NCI-H1417 (cell line): ENCODE measurements at regions not wholly inside any gene's neighbourhood (a gene's known extent, or its start where the extent isn't known, plus 50 kb on each side); places are given as distances from the start of the nearest gene placed in this dataset.
A peak's percentile ranks its signal among the peaks of the same experiment; 100 is the strongest.

Experiments used
- DNase-seq, 3 experiments: peaks; one replicate each; lab custom pipeline; 2025; lab: John Stamatoyannopoulos, UW

DNA sequence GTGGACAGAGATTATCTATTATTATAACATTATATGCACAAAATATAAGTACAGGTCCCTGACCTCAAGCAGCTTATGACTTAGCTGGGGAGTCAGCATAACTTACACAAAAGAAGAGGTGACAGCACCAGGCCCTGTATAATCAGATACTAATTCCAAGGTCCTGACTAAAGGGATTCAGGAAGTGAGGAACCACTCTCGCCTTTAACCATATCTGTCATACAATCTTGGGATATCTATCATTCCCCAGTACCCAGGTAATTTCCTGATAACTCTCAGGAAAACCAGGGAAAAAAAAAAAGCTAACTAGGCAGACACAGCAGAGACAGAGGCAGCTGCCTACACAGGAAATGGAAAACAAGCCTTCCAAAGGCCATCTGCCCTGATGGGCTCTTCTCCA, 78.5 kb upstream of the CAMK1G start:
- no peak for DNase-seq

DNA sequence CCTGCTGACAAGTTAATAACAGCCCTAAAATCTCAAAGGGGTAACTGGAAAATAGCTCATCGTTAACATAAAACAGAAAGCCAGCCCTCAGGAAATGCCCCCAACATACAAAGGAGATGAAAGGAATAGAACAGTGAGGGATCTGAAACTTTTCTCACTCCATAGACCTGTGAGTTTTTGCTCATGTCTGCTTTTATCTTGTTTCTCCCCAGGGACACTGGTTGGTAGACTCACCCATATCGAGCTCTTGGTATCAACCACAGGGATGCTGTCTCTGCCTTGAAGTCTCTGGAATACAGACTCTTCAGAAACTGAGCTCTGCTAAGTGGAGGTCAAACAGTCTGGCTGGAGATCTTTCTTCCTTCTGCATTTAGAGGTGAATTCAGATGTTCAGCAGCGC, 77.4 kb upstream of the CAMK1G start:
- DNase-seq = no peak

DNA sequence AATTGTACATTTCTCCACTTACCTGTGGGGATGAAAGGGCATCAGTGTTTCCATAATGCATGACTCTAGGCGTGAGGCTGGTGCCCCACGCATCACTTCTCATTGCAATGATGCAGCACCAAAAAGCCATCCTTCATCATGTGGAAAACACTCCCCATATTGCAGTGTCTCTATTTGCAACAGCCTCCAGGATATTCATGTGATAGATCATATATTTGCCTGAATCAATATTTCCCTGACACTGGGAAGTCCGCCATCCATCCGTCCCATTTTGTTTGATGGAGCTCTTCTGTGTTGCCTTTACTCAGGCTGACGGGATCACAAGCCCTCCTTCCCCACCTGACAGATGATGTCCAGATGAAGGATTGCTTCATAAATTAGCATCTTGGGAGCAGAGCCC, 74.5 kb upstream of the CAMK1G start:
- DNase-seq = no peak

DNA sequence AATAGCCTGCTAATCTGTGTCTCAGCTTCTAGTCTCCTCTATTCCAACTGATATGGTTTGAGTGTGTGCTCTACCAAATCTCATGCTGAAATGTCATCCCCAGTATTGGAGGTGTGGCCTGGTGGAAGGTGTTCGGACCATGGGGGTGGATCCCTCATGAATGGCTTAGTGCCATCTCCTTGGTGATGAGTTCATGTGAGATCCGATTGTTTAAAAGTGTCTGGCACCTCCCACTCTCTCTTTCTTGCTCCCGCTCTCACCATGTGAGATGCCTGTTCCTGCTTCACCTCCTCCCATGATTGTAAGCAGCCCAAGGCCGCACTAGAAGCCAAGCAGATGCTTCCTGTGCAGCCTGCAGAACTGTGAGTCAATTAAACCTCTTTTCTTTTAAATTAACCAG, 73.5 kb upstream of the CAMK1G start:
- no peak for DNase-seq

DNA sequence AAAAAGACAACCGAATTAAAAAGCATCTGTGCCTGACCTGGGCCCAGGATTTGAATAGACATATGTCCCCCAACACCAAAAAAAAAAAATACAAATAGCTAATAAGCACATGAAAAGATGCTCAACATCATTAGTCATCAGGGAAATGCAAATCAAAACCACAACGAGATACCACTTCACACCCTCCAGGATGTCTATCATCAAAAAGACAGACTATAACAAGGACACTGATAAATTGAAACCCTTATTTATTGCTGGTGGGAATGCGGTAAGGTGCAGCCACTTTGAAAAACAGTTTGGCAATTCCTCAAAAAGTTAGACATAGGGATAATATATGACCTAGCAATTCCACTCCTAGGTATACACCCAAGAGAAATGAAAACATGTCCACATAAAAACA, 72.3 kb upstream of the CAMK1G start:
- DNase-seq = peak in 1 of 3 experiments; percentile 6

DNA sequence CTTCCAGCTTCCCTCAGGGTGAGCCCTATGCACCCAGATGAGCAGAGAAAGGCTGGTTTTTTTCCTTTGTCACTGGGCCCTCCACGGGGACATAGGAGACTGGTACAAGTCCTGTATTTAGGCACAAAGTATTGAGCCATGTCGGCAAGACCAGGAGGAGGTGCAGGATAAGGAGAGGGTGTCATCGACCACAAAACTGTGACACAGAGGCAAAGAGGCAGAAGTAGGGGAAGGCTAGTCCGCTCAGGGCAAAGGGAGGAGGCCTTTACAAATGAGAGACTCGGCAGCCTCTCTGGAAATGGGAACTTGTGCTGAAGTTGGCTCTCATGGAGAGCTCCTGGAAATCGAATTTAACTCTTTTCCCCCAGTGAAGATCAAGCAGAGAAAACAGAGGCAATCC, 70.7 kb upstream of the CAMK1G start:
- no peak for DNase-seq

DNA sequence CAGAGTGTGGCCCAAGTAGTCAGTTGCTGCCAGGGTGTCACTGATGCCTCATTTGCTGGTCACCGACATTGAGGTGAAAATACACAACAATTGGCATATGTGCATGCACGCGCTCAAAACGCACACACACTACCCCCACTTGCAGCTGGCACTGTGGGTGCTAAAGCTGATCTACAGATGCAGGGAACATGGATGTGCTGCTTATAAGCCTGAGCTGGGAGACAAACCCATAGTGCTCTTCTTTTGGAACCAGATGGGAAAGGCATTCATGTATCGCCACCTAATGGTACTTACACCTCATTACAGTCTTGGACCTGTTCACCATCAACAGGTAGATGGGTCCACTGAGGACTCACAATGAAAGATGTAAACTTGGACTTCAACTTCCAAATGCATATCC, 70.3 kb upstream of the CAMK1G start:
- DNase-seq = peak in 2 of 3 experiments; percentile 36 to 73

DNA sequence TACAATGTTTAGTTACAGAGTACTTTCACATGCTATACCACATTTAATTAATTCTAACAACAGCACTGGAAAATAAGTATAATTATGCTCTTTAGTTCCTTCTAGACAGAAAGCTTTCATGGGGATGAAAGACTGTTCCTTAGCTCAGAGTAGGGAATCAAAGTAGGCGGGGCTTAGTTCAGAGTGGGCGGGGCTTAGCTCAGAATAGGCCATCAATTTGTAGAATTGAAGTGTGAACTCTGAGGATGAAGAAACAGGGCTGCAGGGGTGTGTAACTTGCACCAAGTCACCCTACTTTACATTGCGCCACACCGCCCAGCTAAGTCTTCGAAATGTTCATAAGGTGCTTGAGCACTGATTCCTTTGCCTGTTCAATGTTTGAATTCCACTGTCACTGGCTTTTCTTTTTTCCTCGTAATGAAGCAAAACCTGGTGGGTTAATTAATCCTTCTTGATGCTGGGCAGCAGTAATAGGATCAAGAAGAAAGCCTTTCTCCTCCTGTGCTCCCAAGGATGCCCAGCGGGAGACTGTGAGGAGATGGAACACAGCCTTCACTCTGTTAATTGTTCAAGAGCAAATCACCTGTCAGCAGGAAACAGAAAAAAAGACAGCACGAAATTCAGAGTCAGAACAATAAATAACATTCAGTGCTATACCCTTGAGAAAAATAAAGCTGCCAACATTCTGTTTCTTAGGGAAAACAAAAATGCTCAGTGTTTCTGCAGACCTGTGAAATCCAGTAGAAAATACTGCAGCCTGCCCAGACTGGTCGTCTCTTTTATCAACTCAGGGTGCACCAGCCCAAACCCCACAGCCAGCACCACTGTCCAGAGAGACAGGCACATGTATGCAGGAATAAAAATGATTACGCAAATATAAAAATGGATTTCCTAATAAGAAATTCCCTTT, 66.5 kb upstream of the CAMK1G start:
- peak in 1 of 3 experiments; percentile 66 for DNase-seq

DNA sequence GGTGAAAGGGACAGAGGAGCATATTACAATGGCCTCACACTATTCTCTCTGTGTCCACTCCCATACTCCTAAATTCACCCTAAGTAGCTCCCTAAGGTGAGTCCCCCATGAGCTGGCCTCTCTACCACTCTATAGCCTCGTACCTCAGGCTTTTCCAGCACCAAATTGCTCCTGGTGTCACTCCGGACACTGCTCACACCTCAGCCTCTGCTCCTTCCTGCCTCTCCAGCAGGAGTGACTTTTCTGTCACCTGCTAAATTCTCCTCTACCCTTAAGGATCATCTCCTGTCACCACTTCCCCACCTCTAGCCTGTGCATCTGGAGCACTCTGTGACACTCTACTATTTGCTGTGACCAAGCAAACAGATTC, 65.8 kb upstream of the CAMK1G start:
- no peak for DNase-seq

DNA sequence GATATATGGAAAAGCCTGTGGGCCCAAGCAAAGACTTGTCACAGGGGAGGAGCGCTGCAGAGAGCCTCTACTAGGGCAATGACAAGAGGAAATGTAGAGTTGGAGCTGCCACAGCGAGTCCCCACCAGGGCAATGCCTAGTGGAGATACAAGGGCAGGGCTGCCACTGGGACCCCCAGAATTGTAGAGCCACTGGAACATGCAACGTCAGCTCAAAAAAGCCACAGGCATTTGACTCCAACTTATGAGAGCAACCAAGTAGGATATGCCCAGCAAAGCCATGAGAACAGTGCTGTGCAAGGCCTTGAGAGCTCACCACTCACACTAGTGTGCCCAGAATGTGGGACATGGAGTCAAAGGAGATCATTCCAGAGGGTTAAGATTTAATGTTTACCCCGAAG, 63.7 kb upstream of the CAMK1G start:
- no peak for DNase-seq

DNA sequence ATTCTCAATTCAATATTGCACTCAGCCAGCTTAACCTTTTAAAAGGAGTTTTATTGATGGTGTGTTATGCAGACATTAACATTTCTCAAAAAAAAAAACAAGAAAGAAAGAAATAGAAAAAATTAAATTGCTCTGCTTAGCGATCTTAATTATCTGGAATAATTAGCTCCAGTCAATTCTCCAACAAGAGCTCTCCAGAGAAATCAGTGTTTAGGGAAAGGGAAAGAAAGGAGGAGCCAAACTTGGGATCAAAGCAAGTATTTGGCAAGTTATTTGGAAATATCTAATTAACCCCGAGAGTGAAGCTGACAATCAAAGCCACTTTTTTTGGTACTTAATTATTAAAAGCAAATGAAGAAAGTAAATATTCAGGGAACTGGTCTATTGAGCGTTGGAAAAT, 60.7 kb upstream of the CAMK1G start:
- no peak for DNase-seq

DNA sequence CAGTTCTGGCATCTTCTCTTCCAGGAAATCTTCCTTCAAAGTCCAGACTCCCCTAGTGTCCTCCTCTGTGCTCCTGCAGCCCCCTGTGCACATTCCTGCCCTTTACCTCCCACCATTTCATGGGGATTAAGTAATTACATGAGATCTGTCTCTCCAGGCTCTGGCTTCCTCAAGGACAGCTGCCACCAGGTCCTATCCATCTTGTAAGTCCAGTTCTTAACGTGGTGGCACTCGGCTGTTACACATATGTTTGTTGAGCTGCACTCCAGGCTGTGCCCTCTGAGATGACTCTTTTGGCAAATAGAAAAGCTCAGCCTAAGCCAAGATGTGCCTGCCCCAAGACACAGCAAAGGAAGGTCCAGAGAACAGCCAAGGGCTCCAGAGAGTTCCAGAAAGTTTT, 57.4 kb upstream of the CAMK1G start:
- no peak for DNase-seq

DNA sequence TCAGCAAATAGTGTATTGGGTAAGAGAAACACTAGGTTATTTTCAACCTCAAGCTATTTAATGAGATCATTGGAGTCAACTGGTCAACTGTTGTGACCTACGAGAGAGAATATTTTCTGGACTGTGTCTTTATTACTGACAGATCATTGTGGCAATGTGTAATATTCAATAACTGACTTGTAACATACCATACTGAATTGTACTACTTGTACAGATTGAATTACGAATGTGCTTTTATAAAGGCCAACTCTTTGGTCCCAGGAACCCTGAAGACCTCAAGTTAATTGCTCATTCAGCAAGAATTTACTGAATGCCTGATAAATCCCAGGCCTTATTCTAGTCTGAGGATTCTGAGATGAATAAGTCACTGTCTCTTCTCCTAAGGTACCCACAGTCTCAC, 56.1 kb upstream of the CAMK1G start:
- no peak for DNase-seq

DNA sequence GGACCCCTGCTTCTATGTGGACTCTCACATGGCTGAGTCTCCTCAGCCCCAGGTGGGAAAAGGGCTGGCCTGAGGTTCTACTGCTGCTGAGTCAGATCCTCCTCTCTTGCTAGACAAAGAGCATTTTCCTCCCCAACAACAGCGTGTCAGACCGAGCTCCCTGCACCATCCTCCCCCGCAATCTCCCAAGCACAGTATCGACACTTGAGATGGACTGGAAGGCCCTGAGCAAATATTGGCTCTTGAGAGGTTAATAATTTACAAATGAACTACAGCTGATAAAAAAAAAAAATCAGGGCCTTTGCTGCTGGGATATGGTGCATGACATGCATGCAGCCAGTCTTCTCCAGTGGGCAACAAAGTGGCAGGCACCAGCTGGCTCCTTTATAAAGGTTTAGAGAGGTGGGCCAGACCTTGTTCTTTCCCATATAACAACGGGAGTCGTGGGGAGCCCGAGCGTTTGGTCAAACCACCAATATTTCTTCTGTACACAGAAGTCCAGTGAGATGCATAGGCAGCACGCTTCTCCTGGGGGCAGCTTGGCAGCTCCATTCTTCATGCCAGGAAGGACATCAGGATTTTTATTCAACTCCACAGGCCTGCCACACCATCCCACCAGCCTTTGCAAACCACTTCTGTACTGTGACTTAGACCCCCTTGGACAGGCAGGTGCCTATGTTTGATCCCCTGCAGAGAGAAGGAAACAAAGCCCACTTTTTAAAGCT, 55.4 kb upstream of the CAMK1G start:
- peak in 2 of 3 experiments; percentile 56 to 85 for DNase-seq

DNA sequence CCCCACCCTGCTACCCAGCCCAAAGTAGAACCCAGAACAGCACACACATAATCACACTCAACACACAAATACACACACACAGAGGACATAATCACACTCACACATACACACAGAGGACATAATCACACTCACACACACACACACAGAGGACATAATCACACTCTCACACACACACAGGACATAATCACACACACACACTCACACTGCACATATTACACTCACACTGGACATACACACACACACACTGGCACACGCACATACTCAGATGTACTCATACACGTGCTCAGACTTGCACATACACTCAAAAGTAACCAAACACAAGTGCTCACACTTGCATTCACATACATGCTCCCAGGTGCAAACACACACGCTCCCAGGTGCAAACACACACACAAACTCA, 54.3 kb upstream of the CAMK1G start:
- DNase-seq = no peak

DNA sequence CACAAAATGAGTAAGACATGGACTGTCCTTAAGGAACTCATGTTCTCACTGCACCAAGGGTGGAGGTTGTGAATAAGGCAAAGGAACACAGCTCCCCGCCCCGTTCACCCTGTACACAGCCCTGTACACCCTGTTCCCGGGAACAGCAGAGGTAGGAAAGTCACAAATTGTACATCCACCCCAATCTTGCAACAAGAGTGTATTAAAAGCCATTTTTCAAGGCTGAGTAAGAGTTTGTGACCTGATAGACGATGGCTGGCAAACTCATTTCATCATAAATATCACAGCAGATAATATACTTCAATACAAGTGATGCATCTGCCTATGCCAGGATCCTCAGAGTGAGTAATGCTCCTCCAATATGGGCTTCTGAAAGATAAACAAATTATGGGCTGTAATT, 52.5 kb upstream of the CAMK1G start:
- no peak for DNase-seq

DNA sequence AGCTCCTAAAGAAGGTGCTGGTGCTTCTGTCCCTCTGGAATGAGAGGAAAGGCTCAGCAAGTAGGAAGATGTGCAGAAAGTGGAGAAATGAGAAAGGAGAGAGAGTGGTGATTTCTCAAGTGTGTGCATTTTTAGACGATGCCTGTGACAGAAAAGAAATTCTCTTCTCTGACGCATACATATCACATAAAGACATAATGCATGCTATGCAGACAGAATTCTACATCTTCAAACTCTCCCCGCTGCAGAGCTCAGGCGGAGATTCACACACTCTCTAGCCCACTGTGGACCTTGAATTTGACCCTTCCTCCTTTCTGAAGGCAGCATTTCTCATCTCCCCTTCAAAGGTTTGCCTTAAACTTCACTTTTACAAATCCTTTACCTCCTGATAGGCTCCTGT, 52.0 kb upstream of the CAMK1G start:
- DNase-seq = peak in 1 of 3 experiments; percentile 21
